T-cell (primary cell): ENCODE measurements at regions not wholly inside any gene's neighbourhood (a gene's known extent, or its start where the extent isn't known, plus 50 kb on each side); places are given as distances from the start of the nearest gene placed in this dataset.
"Not testable (repeated sequence)": the region's sequence is repeated elsewhere in the genome, so short reads cannot be mapped to it uniquely, and the experiment has no call there.

Experiments
- ATAC-seq, 4 experiments: fragments of 200-7000 bp in 3 of 4; fragments of 150-1000 bp in 1 of 4; cut with Tn5 transposase; replicated peaks in 1 of 4; 1 replicate in 3 of 4; 2 replicates in 1 of 4; pipeline ENCODE4 v1.10.0; 2021; ENCODE audit warnings: moderate library complexity in 3 of 4, mild to moderate bottlenecking in 2 of 4, moderate number of reproducible peaks in 1 of 4
- CTCF ChIA-PET, 2 donors: fragments of 300-600 bp; sonication (Branson Sonifier 250); formaldehyde crosslinking; loops; one replicate each; lab custom pipeline; 2022; ENCODE audit warnings: antibody characterized with exemption in 2 of 2; lab: Charles Lee
- POLR2A ChIA-PET, 2 donors: fragments of 300-600 bp; sonication (Branson Sonifier 250); formaldehyde crosslinking; loops; one replicate each; lab custom pipeline; 2022; ENCODE audit warnings: antibody characterized with exemption in 2 of 2; lab: Charles Lee
- DNase-seq, 35 experiments: peaks; one replicate each; pipeline versions ENCODE4 v3.0.0 to v3.0.0-alpha.2; 2013 to 2023
- H3K27ac ChIP-seq: one replicate; pipeline ENCODE4 v1.5.1; 2013; ENCODE audit warnings: low read length
- H3K27me3 ChIP-seq, 2 experiments: replicated peaks in 1 of 2; 1 replicate in 1 of 2; 2 replicates in 1 of 2; pipeline versions ENCODE4 v1.6.1 to v1.7.0; 2013; ENCODE audit warnings: low read length in 1 of 2, mixed read lengths in 1 of 2; ENCODE audit not compliant: control insufficient read depth in 2 of 2, insufficient read depth in 2 of 2; ENCODE audit errors: extremely low read depth in 1 of 2
- H3K36me3 ChIP-seq, 2 donors: 1 replicate in 1 of 2; 2 replicates in 1 of 2; pipeline versions ENCODE4 v1.6.1 to v1.7.0; 2013; ENCODE audit warnings: low read length in 1 of 2; ENCODE audit not compliant: control insufficient read depth in 2 of 2, insufficient read depth in 1 of 2; ENCODE audit errors: extremely low read depth in 1 of 2
- H3K4me1 ChIP-seq, 2 experiments: 1 replicate in 1 of 2; 2 replicates in 1 of 2; pipeline versions ENCODE4 v1.6.1 to v1.7.0; 2013; ENCODE audit warnings: low read length in 2 of 2, mixed read lengths in 1 of 2; ENCODE audit not compliant: insufficient read depth in 2 of 2, control insufficient read depth in 1 of 2; ENCODE audit errors: extremely low read depth in 1 of 2
- H3K4me3 ChIP-seq, 2 donors: 1 replicate in 1 of 2; 2 replicates in 1 of 2; pipeline versions ENCODE4 v1.5.1 to v1.7.0; 2013; ENCODE audit warnings: mild to moderate bottlenecking in 2 of 2, low read length in 1 of 2, moderate library complexity in 1 of 2; ENCODE audit not compliant: control insufficient read depth in 1 of 2; ENCODE audit errors: extremely low read depth in 1 of 2
- H3K9me3 ChIP-seq: 2 replicates; pipeline ENCODE4 v1.7.0; 2013
- H3K27ac Mint-ChIP-seq, 2 donors: one replicate each; pipeline ENCODE4 v1.8.0; 2020 to 2021; ENCODE audit warnings: mild to moderate bottlenecking in 2 of 2, mixed read lengths in 2 of 2
- H3K27me3 Mint-ChIP-seq, 2 donors: one replicate each; pipeline ENCODE4 v1.8.0; 2021 to 2022; ENCODE audit warnings: mixed read lengths in 2 of 2
- H3K36me3 Mint-ChIP-seq: one replicate; pipeline ENCODE4 v1.8.0; 2021; ENCODE audit warnings: mixed read lengths
- H3K4me1 Mint-ChIP-seq, 3 donors: one replicate each; pipeline ENCODE4 v1.8.0; 2020 to 2022; ENCODE audit warnings: mixed read lengths in 3 of 3, mild to moderate bottlenecking in 1 of 3
- H3K4me3 Mint-ChIP-seq, 3 donors: one replicate each; pipeline ENCODE4 v1.8.0; 2020 to 2022; ENCODE audit warnings: mild to moderate bottlenecking in 3 of 3, mixed read lengths in 3 of 3, moderate library complexity in 3 of 3
- H3K9me3 Mint-ChIP-seq, 3 donors: one replicate each; pipeline ENCODE4 v1.8.0; 2020 to 2022; ENCODE audit warnings: mixed read lengths in 3 of 3
- WGBS: methylation state at CpG from one replicate; pipeline ENCODE4 v1.1.5; 2013; ENCODE audit warnings: missing lambda C conversion rate; ENCODE audit not compliant: insufficient coverage; 5-methylcytosine and 5-hydroxymethylcytosine counted together

DNA sequence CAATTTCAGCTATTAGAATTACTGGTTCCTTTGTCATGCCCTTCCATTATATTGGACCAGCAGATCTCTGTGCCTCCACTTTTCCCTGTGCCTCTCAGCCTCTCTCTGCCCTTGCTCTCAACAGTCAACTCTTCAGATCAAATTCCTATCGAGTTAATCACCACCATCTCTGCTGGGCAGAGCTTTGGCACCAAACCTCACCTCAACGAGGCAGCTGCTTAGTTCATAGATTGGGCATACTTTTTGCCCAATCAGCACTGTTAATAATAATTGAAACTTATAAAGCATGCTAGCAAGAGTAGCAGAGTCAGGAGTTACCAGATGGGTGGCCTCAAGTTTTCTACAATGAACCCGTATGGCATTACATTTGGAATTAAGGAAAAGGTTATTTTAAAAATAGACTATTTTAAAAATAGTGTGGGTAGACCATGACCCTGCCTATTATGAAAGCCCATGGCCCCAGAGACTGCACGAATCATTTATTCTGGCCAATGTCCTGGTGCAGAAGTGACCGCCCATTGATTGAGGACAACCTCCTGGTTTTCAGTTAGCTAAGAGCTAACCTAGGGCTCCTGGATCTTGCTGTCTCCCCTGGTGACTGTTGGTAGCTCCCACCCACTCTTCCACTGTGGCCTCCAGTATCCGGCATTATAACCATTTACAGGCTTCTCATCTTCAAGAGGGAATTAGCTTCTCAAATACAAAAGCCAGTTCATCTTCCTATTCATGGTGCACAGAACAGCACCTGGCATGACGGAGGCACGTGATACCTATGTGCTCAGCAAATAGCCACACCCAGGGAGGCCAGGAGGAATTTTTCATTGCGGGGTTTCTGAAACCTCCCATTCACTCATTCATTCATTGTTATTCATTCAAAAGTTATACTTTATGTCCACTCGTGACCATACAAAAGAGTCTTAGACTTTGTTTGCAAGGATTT is 265.4 kb downstream of the INHBA start:
- Mint-ChIP-seq H3K27me3 (no peaks in the 10 kb centered on the region), H3K27ac (no peak overlapping the region), H3K36me3 (no peaks in the 10 kb centered on the region), H3K4me3 (no peak overlapping the region), H3K4me1 (no peaks in the 10 kb centered on the region), H3K9me3 (peaks cover 6 to 16% (median 13%) of the 10 kb centered on the region in 3 donors)
- ChIA-PET POLR2A (no interaction called here), CTCF (no interaction called here)
- Histone ChIP-seq H3K9me3 (no peaks in the 10 kb centered on the region), H3K4me1 (no peaks in the 10 kb centered on the region), H3K36me3 (no peaks in the 10 kb centered on the region), H3K4me3 (no peak overlapping the region), H3K27me3 (no peaks in the 10 kb centered on the region), H3K27ac (no peak overlapping the region)
- DNase-seq (no peak), ATAC-seq (no peak)
- WGBS, result 88% methylated on average over 3 of the region's 10 CpGs

DNA sequence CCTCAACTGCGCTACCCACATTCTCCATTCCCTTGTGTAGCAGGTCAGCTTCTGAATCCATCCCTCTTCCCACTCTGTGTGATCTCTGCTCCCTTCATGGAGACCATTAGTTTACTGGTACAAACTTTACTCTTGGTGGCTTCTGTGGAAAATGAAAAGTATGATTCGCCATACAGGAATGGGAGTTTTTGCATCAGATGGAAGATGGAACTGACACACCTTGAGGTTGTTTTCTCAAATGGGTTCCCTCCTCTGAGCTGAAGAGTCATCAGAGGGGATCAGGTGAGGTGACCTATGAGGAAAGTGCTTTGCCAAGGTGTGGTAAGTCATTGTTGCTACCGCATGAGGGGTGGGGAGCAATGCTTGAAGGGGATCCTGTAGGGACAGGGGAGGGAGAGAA is 266.8 kb downstream of the INHBA start:
- Histone ChIP-seq H3K27ac (no peak overlapping the region), H3K4me3 (no peak overlapping the region), H3K9me3 (no peaks in the 10 kb centered on the region), H3K36me3 (no peaks in the 10 kb centered on the region), H3K4me1 (no peaks in the 10 kb centered on the region), H3K27me3 (no peaks in the 10 kb centered on the region)
- H3K36me3 Mint-ChIP-seq, result no peaks in the 10 kb centered on the region
- ChIA-PET CTCF (interaction anchor here in 1 of 2 donors (0.7 kb wide), 1 partner anchor 46 kb away, joined by 10 read pairs; no protein-coding TSS in a partner anchor), POLR2A (no interaction called here)
- no peak overlapping the region for H3K4me3 Mint-ChIP-seq
- H3K4me1 Mint-ChIP-seq, result no peaks in the 10 kb centered on the region
- H3K27ac Mint-ChIP-seq, result no peak overlapping the region
- no peaks in the 10 kb centered on the region for H3K27me3 Mint-ChIP-seq
- ATAC-seq (no peak), DNase-seq (no peak)
- H3K9me3 Mint-ChIP-seq, result peaks cover 8 to 24% (median 22%) of the 10 kb centered on the region in 3 donors
- WGBS, result 100% methylated on average over 1 of the region's 3 CpGs

DNA sequence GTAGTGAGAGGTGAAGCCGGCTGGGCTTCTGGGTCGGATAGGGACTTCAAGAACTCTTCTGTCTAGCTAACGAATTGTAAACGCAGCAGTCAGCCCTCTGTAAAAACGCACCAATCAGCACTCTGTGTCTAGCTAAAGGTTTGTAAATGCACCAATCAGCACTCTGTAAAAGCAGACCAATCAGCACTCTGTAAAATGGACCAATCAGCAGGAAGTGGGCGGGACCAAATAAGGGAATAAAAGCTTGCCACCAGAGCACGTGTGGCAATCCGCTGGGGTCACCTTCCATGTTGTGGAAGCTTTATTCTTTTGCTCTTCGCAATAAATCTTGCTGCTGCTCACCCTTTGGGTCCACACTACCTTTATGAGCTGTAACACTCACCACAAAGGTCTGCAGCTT is 267.9 kb downstream of the INHBA start:
- H3K27ac ChIP-seq, H3K27me3 ChIP-seq, H3K4me1 ChIP-seq, H3K4me3 ChIP-seq, DNase-seq, CTCF ChIA-PET, ATAC-seq, POLR2A ChIA-PET, H3K4me3 Mint-ChIP-seq, H3K4me1 Mint-ChIP-seq, H3K36me3 ChIP-seq, H3K27ac Mint-ChIP-seq, H3K9me3 ChIP-seq, H3K27me3 Mint-ChIP-seq, H3K36me3 Mint-ChIP-seq: not testable (repeated sequence)
- WGBS, result 82% methylated on average over 6 of the region's 9 CpGs
- peaks cover 8 to 31% (median 31%) of the 10 kb centered on the region in 3 donors for H3K9me3 Mint-ChIP-seq

DNA sequence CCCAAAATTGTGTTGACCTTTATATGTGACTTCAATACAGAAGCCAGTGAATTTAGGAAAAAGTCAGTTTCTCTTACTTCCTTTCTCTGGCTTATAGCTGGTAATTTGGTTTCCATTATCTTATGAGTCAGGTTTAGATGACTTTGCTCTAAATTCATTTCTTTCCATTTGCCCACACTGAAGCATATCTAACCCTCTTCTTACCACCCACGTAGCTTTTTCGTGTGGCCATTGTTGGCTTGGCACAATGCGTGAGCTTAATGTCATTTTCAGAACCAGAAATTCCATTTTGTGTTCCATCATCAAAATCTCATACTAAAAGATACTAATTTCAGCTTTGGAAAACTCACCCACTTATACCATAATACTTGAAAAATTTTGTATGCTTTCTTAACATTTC is 271.2 kb downstream of the INHBA start:
- Mint-ChIP-seq H3K27me3 (no peaks in the 10 kb centered on the region), H3K27ac (no peak overlapping the region), H3K36me3 (no peaks in the 10 kb centered on the region), H3K9me3 (peaks cover 10 to 28% (median 28%) of the 10 kb centered on the region in 3 donors), H3K4me1 (no peaks in the 10 kb centered on the region), H3K4me3 (no peak overlapping the region)
- H3K27me3 ChIP-seq, result no peaks in the 10 kb centered on the region
- WGBS, result 70% methylated on average over 3 of the region's 3 CpGs
- H3K27ac ChIP-seq, result no peak overlapping the region
- CTCF ChIA-PET, result no interaction called here
- H3K36me3 ChIP-seq, result no peaks in the 10 kb centered on the region
- H3K4me3 ChIP-seq, result no peak overlapping the region
- no peaks in the 10 kb centered on the region for H3K4me1 ChIP-seq
- ATAC-seq, result no peak
- no peak for DNase-seq
- POLR2A ChIA-PET, result no interaction called here
- H3K9me3 ChIP-seq, result no peaks in the 10 kb centered on the region

DNA sequence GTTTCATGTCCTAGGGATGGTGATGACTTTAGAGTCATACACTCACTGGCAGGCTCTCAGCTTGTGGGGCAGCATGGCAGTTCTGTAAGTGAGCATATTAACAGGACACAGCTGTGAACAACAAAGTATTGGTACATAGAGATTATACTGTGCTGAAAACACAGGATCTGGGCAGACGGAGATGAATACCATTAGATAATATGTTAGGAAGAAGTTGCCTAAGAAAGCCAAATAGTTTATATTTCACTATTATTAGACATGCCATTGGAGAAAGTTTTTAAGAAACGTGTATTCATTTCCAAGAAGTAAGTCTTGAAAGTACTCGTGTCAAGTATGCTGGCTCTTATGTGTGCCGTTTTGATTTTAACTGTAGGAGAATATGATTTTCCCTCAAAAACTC is 274.5 kb downstream of the INHBA start:
- no peaks in the 10 kb centered on the region for H3K36me3 Mint-ChIP-seq

DNA sequence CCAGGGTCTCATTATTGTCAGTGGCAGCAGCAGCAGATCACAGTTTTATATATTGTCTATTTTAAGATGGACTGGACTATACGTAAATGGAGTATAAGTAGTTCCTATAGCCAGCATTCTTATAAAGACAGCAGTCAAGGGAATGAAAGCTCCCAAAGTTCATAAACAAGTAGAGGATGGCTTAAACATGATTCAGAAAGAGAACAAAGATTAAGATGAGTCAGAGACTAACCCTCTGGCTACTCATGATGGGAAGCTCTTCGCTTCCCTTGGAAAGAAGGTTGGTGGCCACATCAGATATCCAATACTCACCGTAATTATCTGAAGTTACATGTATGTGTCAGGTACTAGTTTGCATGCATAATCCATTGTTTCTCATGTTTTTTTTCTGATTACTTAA is 277.0 kb downstream of the INHBA start:
- Histone ChIP-seq H3K4me3 (no peak overlapping the region), H3K27me3 (no peaks in the 10 kb centered on the region), H3K27ac (no peak overlapping the region), H3K9me3 (no peaks in the 10 kb centered on the region), H3K4me1 (no peaks in the 10 kb centered on the region), H3K36me3 (no peaks in the 10 kb centered on the region)
- no CpG with 5 or more reads among the region's 3 CpGs for WGBS
- Mint-ChIP-seq H3K36me3 (no peaks in the 10 kb centered on the region), H3K9me3 (peaks cover 2 to 10% (median 8%) of the 10 kb centered on the region in 3 donors), H3K27ac (no peak overlapping the region), H3K27me3 (no peaks in the 10 kb centered on the region), H3K4me3 (no peak overlapping the region), H3K4me1 (no peaks in the 10 kb centered on the region)
- POLR2A ChIA-PET, result no interaction called here
- ATAC-seq, result no peak
- no peak for DNase-seq
- CTCF ChIA-PET, result no interaction called here

More for the DNA sequence above, 274.5 kb downstream of the INHBA start:
- 100% methylated on average over 1 of the region's 4 CpGs for WGBS
- ChIA-PET POLR2A (no interaction called here), CTCF (interaction anchor here in 1 of 2 donors (0.6 kb wide), 1 partner anchor 392 kb away, joined by 3 read pairs; no protein-coding TSS in a partner anchor)
- no peak overlapping the region for H3K4me3 ChIP-seq
- H3K27me3 ChIP-seq, result no peaks in the 10 kb centered on the region
- H3K27ac ChIP-seq, result no peak overlapping the region
- Mint-ChIP-seq H3K4me1 (no peaks in the 10 kb centered on the region), H3K27me3 (no peaks in the 10 kb centered on the region), H3K4me3 (no peak overlapping the region), H3K27ac (no peak overlapping the region), H3K9me3 (peaks cover 7 to 19% (median 16%) of the 10 kb centered on the region in 3 donors)
- DNase-seq, result no peak
- no peak for ATAC-seq
- no peaks in the 10 kb centered on the region for H3K36me3 ChIP-seq
- H3K4me1 ChIP-seq, result no peaks in the 10 kb centered on the region
- H3K9me3 ChIP-seq, result no peaks in the 10 kb centered on the region
